H1 (cell line): ENCODE measurements at regions not wholly inside any gene's neighbourhood (a gene's known extent, or its start where the extent isn't known, plus 50 kb on each side); places are given as distances from the start of the nearest gene placed in this dataset.

Source experiments
- CTCF ChIA-PET: fragments of 300-600 bp; sonication (Branson Sonifier 250); formaldehyde crosslinking; loops from one replicate; lab custom pipeline; 2021; ENCODE audit not compliant: partially characterized antibody; lab: Charles Lee
- POLR2A ChIA-PET: fragments of 300-600 bp; sonication (Branson Sonifier 250); formaldehyde crosslinking; loops from one replicate; lab custom pipeline; 2021; ENCODE audit warnings: inconsistent platforms; ENCODE audit not compliant: partially characterized antibody; lab: Charles Lee
- DNase-seq, 2 experiments: peaks; one replicate each; pipeline versions ENCODE4 v3.0.0 to v3.0.0-alpha.2; 2010 to 2022; ENCODE audit warnings: low spot score in 2 of 2, low read depth in 1 of 2, mixed read lengths in 1 of 2
- FAIRE-seq: peaks from 2 replicates; lab custom pipeline; 2011; peaks lifted over from hg19 to GRCh38; lab: Jason Lieb, UNC
- H2AFZ ChIP-seq: 2 replicates; pipeline ENCODE4 v1.8.1; 2012; ENCODE audit warnings: low read length, inconsistent platforms
- H2AK5ac ChIP-seq: 2 replicates; pipeline ENCODE4 v1.6.1; 2013; ENCODE audit warnings: low read depth, low read length
- H2BK120ac ChIP-seq: replicated peaks from 2 replicates; pipeline ENCODE3; 2013; ENCODE audit warnings: low read depth, low read length, inconsistent platforms
- H2BK12ac ChIP-seq: 2 replicates; pipeline ENCODE4 v1.6.1; 2013; ENCODE audit warnings: low read depth, low read length
- H2BK15ac ChIP-seq: 2 replicates; pipeline ENCODE4 v1.6.1; 2013; ENCODE audit warnings: low read length
- H2BK20ac ChIP-seq: 2 replicates; pipeline ENCODE4 v1.6.1; 2013; ENCODE audit warnings: low read length
- H2BK5ac ChIP-seq: 2 replicates; pipeline ENCODE4 v1.6.1; 2013; ENCODE audit warnings: low read depth, low read length
- H3K14ac ChIP-seq: 2 replicates; pipeline ENCODE4 v1.6.1; 2013; ENCODE audit warnings: inconsistent platforms; ENCODE audit not compliant: insufficient read length
- H3K18ac ChIP-seq: 2 replicates; pipeline ENCODE4 v1.6.1; 2013; ENCODE audit warnings: low read length; ENCODE audit errors: extremely low read depth
- H3K23ac ChIP-seq: 2 replicates; pipeline ENCODE4 v1.6.1; 2013; ENCODE audit warnings: inconsistent platforms; ENCODE audit not compliant: insufficient read length
- H3K23me2 ChIP-seq: 2 replicates; pipeline ENCODE4 v1.6.1; 2013; ENCODE audit warnings: low read depth, low read length
- H3K27ac ChIP-seq: 2 replicates; pipeline ENCODE4 v1.6.1; 2011; ENCODE audit warnings: low read depth, low read length, inconsistent platforms
- H3K27me3 ChIP-seq, 4 experiments: replicated peaks in 1 of 4; 1 replicate in 1 of 4; 2 replicates in 3 of 4; pipeline versions ENCODE4 v1.6.1 to v1.8.1; 2011 to 2013; ENCODE audit warnings: low read length in 3 of 4, mild to moderate bottlenecking in 3 of 4, inconsistent platforms in 2 of 4, mixed read lengths in 2 of 4, moderate library complexity in 1 of 4; ENCODE audit not compliant: control insufficient read depth in 3 of 4, insufficient read depth in 3 of 4; ENCODE audit errors: extremely low read depth in 1 of 4
- H3K36me3 ChIP-seq, 4 experiments: 2 replicates each; pipeline versions ENCODE4 v1.6.1 to v1.8.1; 2011 to 2013; ENCODE audit warnings: mild to moderate bottlenecking in 4 of 4, low read length in 3 of 4, moderate library complexity in 2 of 4, control low read depth in 1 of 4, inconsistent platforms in 1 of 4; ENCODE audit not compliant: insufficient read depth in 4 of 4, control insufficient read depth in 2 of 4
- H3K4ac ChIP-seq: replicated peaks from 2 replicates; pipeline ENCODE3; 2013; ENCODE audit warnings: low read length, low read depth, mixed read lengths, inconsistent platforms; ENCODE audit not compliant: insufficient read length
- H3K4me1 ChIP-seq, 4 experiments: replicated peaks in 1 of 4; 1 replicate in 1 of 4; 2 replicates in 3 of 4; pipeline versions ENCODE4 v1.6.1 to v1.8.1; 2011 to 2013; ENCODE audit warnings: low read length in 3 of 4, inconsistent platforms in 2 of 4, mixed read lengths in 1 of 4; ENCODE audit not compliant: insufficient read depth in 4 of 4, control insufficient read depth in 3 of 4
- H3K4me2 ChIP-seq, 2 experiments: 2 replicates each; pipeline versions ENCODE4 v1.6.1 to v1.8.1; 2011 to 2013; ENCODE audit warnings: low read depth in 2 of 2, low read length in 2 of 2, control low read depth in 1 of 2, inconsistent platforms in 1 of 2, mild to moderate bottlenecking in 1 of 2; ENCODE audit not compliant: insufficient read depth in 1 of 2
- H3K4me3 ChIP-seq, 4 experiments: fragments of 200-600, 300-600 bp in 1 of 4; sonication (generic), shearing (Covaris generic), sonication (Bioruptor Twin) in 1 of 4; 2 replicates each; pipeline versions ENCODE4 v1.5.1 to v1.8.1; 2011 to 2016; ENCODE audit warnings: low read length in 4 of 4, low read depth in 3 of 4, control low read depth in 2 of 4, inconsistent platforms in 2 of 4, mild to moderate bottlenecking in 2 of 4, mixed read lengths in 1 of 4, moderate library complexity in 1 of 4; ENCODE audit not compliant: insufficient read depth in 2 of 4; ENCODE audit errors: extremely low read depth in 1 of 4
- H3K56ac ChIP-seq: replicated peaks from 2 replicates; pipeline ENCODE3; 2013; ENCODE audit warnings: low read depth, mild to moderate bottlenecking, mixed read lengths, low read length, inconsistent platforms; ENCODE audit not compliant: insufficient read length
- H3K79me1 ChIP-seq: 2 replicates; pipeline ENCODE4 v1.6.1; 2013; ENCODE audit warnings: low read depth, low read length, control low read depth
- H3K79me2 ChIP-seq, 2 experiments: 2 replicates each; pipeline versions ENCODE4 v1.6.1 to v1.8.1; 2012 to 2013; ENCODE audit warnings: low read length in 2 of 2, mild to moderate bottlenecking in 2 of 2, inconsistent platforms in 1 of 2; ENCODE audit not compliant: insufficient read depth in 2 of 2, control insufficient read depth in 1 of 2
- H3K9ac ChIP-seq, 4 experiments: replicated peaks in 1 of 4; 1 replicate in 1 of 4; 2 replicates in 3 of 4; pipeline versions ENCODE4 v1.6.1 to v1.8.1; 2011 to 2013; ENCODE audit warnings: low read depth in 3 of 4, low read length in 3 of 4, control low read depth in 2 of 4, mild to moderate bottlenecking in 2 of 4, moderate library complexity in 2 of 4, inconsistent platforms in 1 of 4; ENCODE audit errors: extremely low read depth in 1 of 4
- H3K9me3 ChIP-seq, 2 experiments: 2 replicates each; pipeline versions ENCODE4 v1.6.1 to v1.8.1; 2012 to 2013; ENCODE audit warnings: mild to moderate bottlenecking in 2 of 2, moderate library complexity in 2 of 2, control low read depth in 1 of 2, inconsistent platforms in 1 of 2, low read depth in 1 of 2, low read length in 1 of 2, mixed read lengths in 1 of 2; ENCODE audit not compliant: insufficient read depth in 2 of 2
- H4K20me1 ChIP-seq, 2 experiments: replicated peaks in 1 of 2; 2 replicates each; pipeline versions ENCODE3 to v1.8.1; 2011 to 2013; ENCODE audit warnings: inconsistent platforms in 2 of 2, low read length in 2 of 2, mild to moderate bottlenecking in 1 of 2; ENCODE audit not compliant: insufficient read depth in 2 of 2, control insufficient read depth in 1 of 2
- H4K5ac ChIP-seq: 2 replicates; pipeline ENCODE4 v1.6.1; 2013; ENCODE audit warnings: low read length, low read depth, mixed read lengths, inconsistent platforms; ENCODE audit not compliant: insufficient read length
- H4K8ac ChIP-seq: 2 replicates; pipeline ENCODE4 v1.8.0; 2013; ENCODE audit warnings: mild to moderate bottlenecking, moderate library complexity, low read length, inconsistent platforms; ENCODE audit not compliant: insufficient read depth; ENCODE audit errors: extremely low read depth
- H4K91ac ChIP-seq: replicated peaks from 2 replicates; pipeline ENCODE3; 2013; ENCODE audit warnings: low read length, mixed read lengths, inconsistent platforms; ENCODE audit not compliant: insufficient read length
- BACH1 ChIP-seq: IDR thresholded peaks from 2 replicates; pipeline ENCODE4 v1.6.1; 2012; ENCODE audit warnings: low read length, improper control_type of control experiment
- BRCA1 ChIP-seq: IDR thresholded peaks from 2 replicates; pipeline ENCODE4 v1.6.1; 2012; ENCODE audit warnings: low read depth, low read length, improper control_type of control experiment
- FOSL1 ChIP-seq: IDR thresholded peaks from 2 replicates; pipeline ENCODE4 v1.6.1; 2011; ENCODE audit warnings: mild to moderate bottlenecking, low read depth, low read length, moderate library complexity; ENCODE audit not compliant: insufficient read depth
- HDAC2 ChIP-seq, 2 experiments: fragments of 300-600 bp in 1 of 2; sonication (generic) in 1 of 2; IDR thresholded peaks; 2 replicates each; pipeline ENCODE4 v1.6.1; 2011 to 2012; ENCODE audit warnings: low read depth in 2 of 2, low read length in 2 of 2, mild to moderate bottlenecking in 2 of 2, moderate library complexity in 2 of 2, borderline replicate concordance in 1 of 2, inconsistent platforms in 1 of 2
- HDAC6 ChIP-seq: IDR thresholded peaks from one replicate; pipeline ENCODE4 v1.7.1; 2012; ENCODE audit warnings: low read depth, mild to moderate bottlenecking, inconsistent platforms, low read length, moderate library complexity
- JUND ChIP-seq: IDR thresholded peaks from 2 replicates; pipeline ENCODE4 v1.6.1; 2011; ENCODE audit warnings: mild to moderate bottlenecking, improper control_type of control experiment, low read length
- KDM5A ChIP-seq: fragments of 200-600 bp; IDR thresholded peaks from 2 replicates; pipeline ENCODE4 v1.7.1; 2012; ENCODE audit warnings: mild to moderate bottlenecking, low read length, inconsistent platforms, mixed read lengths
- NANOG ChIP-seq: IDR thresholded peaks from 2 replicates; pipeline ENCODE4 v1.6.1; 2011; ENCODE audit warnings: low read length, low read depth, mild to moderate bottlenecking, inconsistent platforms; ENCODE audit not compliant: insufficient read depth, poor library complexity, severe bottlenecking
- RBBP5 ChIP-seq: IDR thresholded peaks from 2 replicates; pipeline ENCODE4 v1.7.1; 2012; ENCODE audit warnings: low read depth, mild to moderate bottlenecking, inconsistent platforms, low read length, moderate library complexity, borderline replicate concordance
- RXRA ChIP-seq: IDR thresholded peaks from 2 replicates; pipeline ENCODE4 v1.6.1; 2011; ENCODE audit warnings: low read depth, mild to moderate bottlenecking, low read length, moderate library complexity; ENCODE audit not compliant: insufficient read depth
- SIX5 ChIP-seq: IDR thresholded peaks from 2 replicates; pipeline ENCODE4 v1.6.1; 2011; ENCODE audit warnings: mild to moderate bottlenecking, low read depth, low read length
- SP4 ChIP-seq: IDR thresholded peaks from 2 replicates; pipeline ENCODE4 v1.6.1; 2012; ENCODE audit warnings: low read length, inconsistent platforms
- USF2 ChIP-seq: IDR thresholded peaks from 2 replicates; pipeline ENCODE4 v1.6.1; 2011; ENCODE audit warnings: low read length, improper control_type of control experiment
- ZNF274 ChIP-seq: IDR thresholded peaks from 2 replicates; pipeline ENCODE4 v1.7.0; 2012; ENCODE audit warnings: low read length, borderline replicate concordance; ENCODE audit errors: extremely low read depth
- WGBS, 2 experiments: shearing (Covaris generic) in 1 of 2; methylation state at CpG; one replicate each; pipeline versions ENCODE4 v1.1.6 to v1.1.7; 2013 to 2015; ENCODE audit warnings: low lambda C conversion rate in 2 of 2, mixed read lengths in 2 of 2, inconsistent platforms in 1 of 2, low coverage in 1 of 2, missing lambda C conversion rate in 1 of 2; ENCODE audit not compliant: insufficient replicate concordance in 2 of 2, insufficient coverage in 1 of 2, insufficient read length in 1 of 2; ENCODE audit errors: extremely low coverage in 1 of 2, missing lambda C conversion rate in 1 of 2; 5-methylcytosine and 5-hydroxymethylcytosine counted together

- FAIRE-seq (no peak), DNase-seq (no peak)
- Histone ChIP-seq H3K56ac (no peak overlapping the region), H3K23ac (no peak overlapping the region), H2AFZ (no peak overlapping the region), H3K4me2 (no peak overlapping the region), H3K9ac (no peak overlapping the region), H3K4me1 (0 out of 7 replicates have a peak, but pooled peaks cover 0 to 6% (median 0%) of the 10 kb centered on the region in 4 experiments), H2BK12ac (no peak overlapping the region), H4K91ac (no peak overlapping the region), H3K18ac (no peak overlapping the region), H2AK5ac (no peak overlapping the region), H4K5ac (no peak overlapping the region), H2BK5ac (no peak overlapping the region), H4K20me1 (no peaks in the 10 kb centered on the region), H2BK15ac (no peak overlapping the region), H3K23me2 (no peaks in the 10 kb centered on the region), H3K27me3 (no peaks in the 10 kb centered on the region; a peak in 1 of 7 replicates), H3K14ac (no peak overlapping the region), H3K27ac (no peak overlapping the region), H3K79me1 (no peaks in the 10 kb centered on the region), H3K79me2 (no peaks in the 10 kb centered on the region), H3K4me3 (no peak overlapping the region), H2BK120ac (no peak overlapping the region), H3K36me3 (no peaks in the 10 kb centered on the region), H3K4ac (no peak overlapping the region), H2BK20ac (no peak overlapping the region), H4K8ac (no peak overlapping the region), H3K9me3 (no peaks in the 10 kb centered on the region; a peak in 1 of 4 replicates)
- ChIA-PET POLR2A (interaction anchor here (0.8 kb wide), 1 partner anchor 32 kb away, joined by 4 read pairs; no protein-coding TSS in a partner anchor), CTCF (interaction anchor here (0.9 kb wide), 1 partner anchor 133 kb away, joined by 3 read pairs; no protein-coding TSS in a partner anchor)
- 87% methylated on average over 3 of the region's 3 CpGs; no CpG with 5 or more reads in 1 of the 2 experiments for WGBS, 2 experiments
- TF ChIP-seq KDM5A: no peak
- no peak for TF ChIP-seq RBBP5
- TF ChIP-seq HDAC2 (IDR thresholded peaks at IDR 0.05; ENCODE audit: borderline replicate concordance in 1 of 2, low read depth in 2 of 2, low read length in 2 of 2): no peak
- TF ChIP-seq BRCA1: no peak
- TF ChIP-seq SIX5: no peak
- TF ChIP-seq HDAC6: no peak
- TF ChIP-seq JUND: no peak
- no peak for TF ChIP-seq SP4
- TF ChIP-seq NANOG: no peak
- no peak for TF ChIP-seq BACH1
- TF ChIP-seq USF2: no peak
- no peak for TF ChIP-seq ZNF274
- TF ChIP-seq FOSL1: no peak
- no peak for TF ChIP-seq RXRA
Observed at GRCh38 chr16:86697715-86698114, 119.4 kb downstream of the FOXL1 start.
